Thyroid gland (tissue), 4 donors: ENCODE measurements at regions not wholly inside any gene's neighbourhood (a gene's known extent, or its start where the extent isn't known, plus 50 kb on each side); places are given as distances from the start of the nearest gene placed in this dataset.
"Not testable (repeated sequence)": the region's sequence is repeated elsewhere in the genome, so short reads cannot be mapped to it uniquely, and the experiment has no call there.

ENCODE experiments used
- DNase-seq, 2 donors: peaks; one replicate each; pipeline ENCODE4 v3.0.0-alpha.2; 2019
- H3K27ac ChIP-seq, 3 donors: fragments of 200-600 bp; sonication (generic); 1 replicate in 2 of 3; 2 replicates in 1 of 3; pipeline ENCODE4 v1.5.1; 2016 to 2019; ENCODE audit warnings: mild to moderate bottlenecking in 1 of 3, moderate library complexity in 1 of 3
- H3K27me3 ChIP-seq: fragments of 200-600 bp; sonication (generic); one replicate; pipeline ENCODE4 v1.5.1; 2019
- H3K36me3 ChIP-seq, 2 donors: fragments of 200-600 bp; sonication (generic); one replicate each; pipeline ENCODE4 v1.5.1; 2016 to 2019
- H3K4me1 ChIP-seq, 2 donors: fragments of 200-600 bp; sonication (generic); one replicate each; pipeline ENCODE4 v1.5.1; 2017 to 2019
- H3K4me3 ChIP-seq, 3 donors: fragments of 200-600 bp; sonication (generic); replicated peaks in 1 of 3; 1 replicate in 2 of 3; 2 replicates in 1 of 3; pipeline ENCODE4 v1.5.1; 2016; ENCODE audit warnings: mild to moderate bottlenecking in 1 of 3
- H3K9me3 ChIP-seq: fragments of 200-600 bp; sonication (generic); one replicate; pipeline ENCODE4 v1.5.1; 2017
- CTCF ChIP-seq, 6 experiments: fragments of 200-600 bp in 3 of 6; fragments of 450-650 bp in 3 of 6; sonication (generic) in 3 of 6; IDR thresholded peaks; one replicate each; pipeline ENCODE4 v1.5.1; 2016 to 2019; ENCODE audit warnings: antibody characterized with exemption in 6 of 6, mild to moderate bottlenecking in 2 of 6, inconsistent platforms in 1 of 6, moderate library complexity in 1 of 6
- POLR2A ChIP-seq, 2 donors: fragments of 450-650 bp; IDR thresholded peaks; one replicate each; pipeline ENCODE4 v1.6.1; 2017; ENCODE audit warnings: antibody characterized with exemption in 2 of 2, mild to moderate bottlenecking in 2 of 2, moderate library complexity in 1 of 2
- WGBS, 2 donors: methylation state at CpG; one replicate each; pipeline ENCODE4 v1.1.5; 2017; 5-methylcytosine and 5-hydroxymethylcytosine counted together
- intact Hi-C: fragments of 100-400 bp; cut with DNase I; formaldehyde crosslinking; loops from one replicate; pipeline ENCODE4 v1.15.1; 2023

- H3K9me3 ChIP-seq, intact Hi-C loops, H3K27ac ChIP-seq, H3K36me3 ChIP-seq, DNase-seq, H3K4me3 ChIP-seq, H3K4me1 ChIP-seq, H3K27me3 ChIP-seq: not testable (repeated sequence)
- 84% methylated on average over 3 of the region's 3 CpGs for WGBS, 2 donors
Measured at GRCh38 chr20:26373066-26373465, 676.4 kb upstream of the ZNF337 start.

- Histone ChIP-seq H3K4me1 (no peaks in the 10 kb centered on the region), H3K9me3 (no peaks in the 10 kb centered on the region), H3K27ac (no peak overlapping the region), H3K36me3 (no peaks in the 10 kb centered on the region), H3K4me3 (no peak overlapping the region), H3K27me3 (no peaks in the 10 kb centered on the region)
- no peak for TF ChIP-seq POLR2A (IDR thresholded peaks at IDR 0.05)
- no peak for TF ChIP-seq CTCF (IDR thresholded peaks at IDR 0.05)
- DNase-seq, result no peak
- WGBS, 2 donors, result 71 to 82% methylated on average over 2 of the region's 2 CpGs
- intact Hi-C loops, result no loop called here
Measured at GRCh38 chr20:26354511-26354910, 657.9 kb upstream of the ZNF337 start.

DNA sequence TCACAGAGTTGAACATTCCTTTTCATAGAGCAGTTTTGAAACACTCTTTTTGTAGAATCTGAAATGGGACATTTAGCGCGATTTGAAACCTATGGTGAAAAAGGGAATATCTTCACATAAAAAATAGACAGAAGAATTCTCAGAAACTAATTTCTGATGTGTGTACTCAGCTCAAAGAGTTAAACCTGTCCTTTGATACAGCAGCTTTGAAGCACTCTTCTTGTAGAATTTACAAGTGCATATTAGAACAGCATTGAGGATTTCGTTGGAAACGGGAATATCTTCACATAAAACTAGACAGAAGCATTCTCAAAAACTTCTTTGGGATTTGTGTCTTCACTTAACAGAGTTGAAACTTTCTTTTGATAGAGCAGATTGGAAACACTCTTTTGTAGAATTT lies 650.7 kb upstream of the ZNF337 start:
- DNase-seq, result no peak
- Histone ChIP-seq H3K9me3 (no peaks in the 10 kb centered on the region), H3K27ac (no peak overlapping the region), H3K4me1 (no peaks in the 10 kb centered on the region), H3K27me3 (no peaks in the 10 kb centered on the region), H3K36me3 (no peaks in the 10 kb centered on the region), H3K4me3 (no peak overlapping the region)
- no peak for TF ChIP-seq CTCF (IDR thresholded peaks at IDR 0.05)
- TF ChIP-seq POLR2A (IDR thresholded peaks at IDR 0.05), result no peak
- intact Hi-C loops, result no loop called here
- 78 to 82% methylated on average over 4 of the region's 4 CpGs for WGBS, 2 donors

DNA sequence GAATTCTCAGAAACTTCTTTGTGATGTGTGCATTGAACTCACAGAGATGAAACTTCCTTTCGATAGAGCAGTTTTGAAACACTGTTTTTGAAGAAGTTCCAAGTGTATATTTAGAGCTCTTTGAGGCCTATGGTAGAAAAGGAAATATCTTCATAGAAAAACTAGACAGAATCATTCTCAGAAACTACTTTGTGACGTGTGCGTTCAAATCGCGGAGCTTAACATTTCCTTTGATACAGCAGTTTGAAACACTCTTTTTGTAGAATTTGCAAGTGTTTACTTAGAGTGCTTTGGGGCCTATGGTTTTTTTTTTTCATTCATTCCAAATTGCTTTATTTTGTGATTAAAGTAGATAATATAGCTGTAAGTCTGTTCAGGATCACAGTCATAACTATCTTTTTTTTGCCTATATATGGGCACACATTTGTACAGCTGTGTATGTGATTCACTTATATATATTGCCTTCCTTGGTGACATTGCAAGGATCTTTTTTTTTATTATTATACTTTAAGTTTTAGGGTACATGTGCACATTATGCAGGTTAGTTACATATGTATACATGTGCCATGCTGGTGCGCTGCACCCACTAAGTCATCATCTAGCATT lies 643.9 kb upstream of the ZNF337 start:
- H3K27ac ChIP-seq, H3K4me1 ChIP-seq, H3K36me3 ChIP-seq, DNase-seq, H3K4me3 ChIP-seq, intact Hi-C loops, H3K27me3 ChIP-seq, H3K9me3 ChIP-seq: not testable (repeated sequence)
- WGBS, 2 donors, result 92 to 94% methylated on average over 6 of the region's 6 CpGs

DNA sequence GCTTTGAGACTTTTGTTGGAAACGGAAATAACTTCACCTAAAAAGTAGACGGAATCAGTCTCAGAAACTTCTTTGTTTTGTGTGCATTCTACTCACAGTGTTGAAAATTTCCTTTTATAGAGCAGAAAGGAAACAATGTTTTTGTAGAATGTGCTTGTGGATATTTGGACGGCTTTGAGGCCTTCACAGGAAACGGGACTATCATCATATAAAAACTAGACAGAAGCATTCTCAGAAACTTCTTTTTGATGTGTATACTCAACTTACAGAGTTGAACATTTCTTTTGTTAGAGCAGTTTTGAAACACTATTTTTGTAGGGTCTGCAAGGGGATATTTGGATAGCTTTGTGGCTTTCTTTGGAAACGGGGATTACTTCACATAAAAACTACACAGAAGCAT lies 627.5 kb upstream of the ZNF337 start:
- Histone ChIP-seq H3K27ac (no peak overlapping the region), H3K9me3 (no peaks in the 10 kb centered on the region), H3K4me1 (no peaks in the 10 kb centered on the region), H3K36me3 (no peaks in the 10 kb centered on the region), H3K27me3 (no peaks in the 10 kb centered on the region), H3K4me3 (no peak overlapping the region)
- no peak for DNase-seq
- WGBS, 2 donors, result 70 to 71% methylated on average over 5 of the region's 5 CpGs
- no peak for TF ChIP-seq POLR2A (IDR thresholded peaks at IDR 0.05)
- TF ChIP-seq CTCF (IDR thresholded peaks at IDR 0.05), result no peak
- intact Hi-C loops, result no loop called here

- 88 to 92% methylated on average over 6 of the region's 6 CpGs for WGBS, 2 donors
- H3K27ac ChIP-seq, result no peak overlapping the region
- TF ChIP-seq POLR2A (IDR thresholded peaks at IDR 0.05), result no peak
- no peak for TF ChIP-seq CTCF (IDR thresholded peaks at IDR 0.05)
- intact Hi-C loops, result no loop called here
- no peaks in the 10 kb centered on the region for H3K36me3 ChIP-seq
- DNase-seq, result no peak
- H3K27me3 ChIP-seq, result no peaks in the 10 kb centered on the region
- no peaks in the 10 kb centered on the region for H3K9me3 ChIP-seq
- H3K4me1 ChIP-seq, result no peaks in the 10 kb centered on the region
- H3K4me3 ChIP-seq, result no peak overlapping the region
Measured at GRCh38 chr20:26315054-26315453, 618.4 kb upstream of the ZNF337 start.

DNA sequence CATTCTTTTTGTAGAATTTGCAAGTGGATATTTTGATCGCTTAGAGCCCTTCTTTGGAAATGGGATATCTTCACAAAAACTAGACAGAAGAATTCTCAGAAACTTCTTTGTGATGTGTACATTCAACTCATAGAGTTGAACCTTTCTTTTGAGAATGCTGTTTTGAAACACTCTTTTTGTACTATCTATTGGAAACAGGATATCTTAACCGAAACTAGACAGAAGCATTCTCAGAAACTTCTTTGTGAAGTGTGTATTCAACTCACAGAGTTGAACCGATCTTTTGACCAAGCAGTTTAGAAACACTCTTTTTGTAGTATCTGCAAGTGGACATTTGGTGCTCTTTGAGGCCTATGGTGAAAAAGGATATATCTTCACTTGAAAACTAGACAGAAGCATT lies 613.1 kb upstream of the ZNF337 start:
- H3K36me3 ChIP-seq, intact Hi-C loops, H3K4me1 ChIP-seq, H3K9me3 ChIP-seq, DNase-seq, H3K4me3 ChIP-seq, H3K27ac ChIP-seq, H3K27me3 ChIP-seq: not testable (repeated sequence)
- 90 to 93% methylated on average over 3 of the region's 3 CpGs for WGBS, 2 donors
